ENCODE measurements at regions not wholly inside any gene's neighbourhood (a gene's known extent, or its start where the extent isn't known, plus 50 kb on each side); places are given as distances from the start of the nearest gene placed in this dataset.

DNA sequence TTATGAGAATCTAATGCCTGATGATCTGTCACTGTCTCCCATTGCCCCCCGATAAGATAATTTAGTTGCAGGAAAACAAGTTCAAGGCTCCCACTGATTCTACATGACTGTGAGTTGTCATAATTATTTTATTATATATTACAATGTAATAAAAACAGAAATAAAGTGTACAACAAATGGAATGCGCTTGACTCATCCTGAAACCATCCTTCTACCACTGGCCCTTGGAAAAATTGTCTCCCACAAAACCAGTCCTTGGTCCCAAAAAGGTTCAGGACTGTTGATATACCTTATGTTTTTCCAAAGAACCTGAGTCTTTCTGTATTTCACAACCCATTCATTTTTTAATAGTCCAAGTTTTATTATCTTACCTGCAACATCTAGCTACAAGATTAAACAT lies 403.5 kb downstream of the TAF11L14 start:
- H3K36me3 ChIP-seq (ENCODE audit: low read depth, missing control alignments) = no peaks in the 10 kb centered on the region
- no peak overlapping the region for H3K27ac ChIP-seq
- H3K4me1 ChIP-seq = no peaks in the 10 kb centered on the region
- intact Hi-C loops (cut with DNase I; ENCODE audit: low total_unique reads) = no loop called here
- H3K4me3 ChIP-seq = no peak overlapping the region
- DNase-seq = no peak
- no peaks in the 10 kb centered on the region for H3K27me3 ChIP-seq
- WGBS, 2 donors = 95 to 100% methylated on average over 2 of the region's 2 CpGs
- TF ChIP-seq CTCF (IDR thresholded peaks at IDR 0.05) = no peak
- TF ChIP-seq POLR2A (IDR thresholded peaks at IDR 0.05) = no peak
- H3K9me3 ChIP-seq = no peaks in the 10 kb centered on the region

DNA sequence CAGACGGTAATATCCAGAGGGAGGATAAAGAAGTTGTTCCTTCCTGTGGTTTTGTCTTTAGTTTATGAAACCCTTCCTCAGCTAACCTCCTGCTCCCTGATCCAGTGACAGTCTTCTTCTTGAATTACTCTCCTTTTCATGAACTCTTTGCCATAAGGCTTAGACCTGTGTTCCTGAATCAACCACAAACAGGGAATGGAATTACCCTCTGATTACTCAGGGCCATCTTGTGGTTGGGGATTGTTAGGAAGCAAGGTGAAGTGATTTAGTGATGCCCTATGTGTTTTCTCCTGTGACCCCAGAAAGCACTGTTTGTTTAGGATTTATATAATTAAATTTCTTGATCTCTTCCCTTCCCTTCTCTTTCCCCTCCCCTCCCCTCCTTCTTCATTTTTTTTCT lies 409.1 kb downstream of the TAF11L14 start:
- TF ChIP-seq POLR2A (IDR thresholded peaks at IDR 0.05) = no peak
- no peak for TF ChIP-seq CTCF (IDR thresholded peaks at IDR 0.05)
- DNase-seq = no peak
- no peaks in the 10 kb centered on the region for H3K27me3 ChIP-seq
- WGBS, 2 donors = 67 to 73% methylated on average over 1 of the region's 1 CpG
- intact Hi-C loops (cut with DNase I; ENCODE audit: low total_unique reads) = no loop called here
- no peak overlapping the region for H3K27ac ChIP-seq
- no peaks in the 10 kb centered on the region for H3K36me3 ChIP-seq (ENCODE audit: low read depth, missing control alignments)
- H3K9me3 ChIP-seq = no peaks in the 10 kb centered on the region
- no peak overlapping the region for H3K4me3 ChIP-seq
- no peaks in the 10 kb centered on the region for H3K4me1 ChIP-seq

DNA sequence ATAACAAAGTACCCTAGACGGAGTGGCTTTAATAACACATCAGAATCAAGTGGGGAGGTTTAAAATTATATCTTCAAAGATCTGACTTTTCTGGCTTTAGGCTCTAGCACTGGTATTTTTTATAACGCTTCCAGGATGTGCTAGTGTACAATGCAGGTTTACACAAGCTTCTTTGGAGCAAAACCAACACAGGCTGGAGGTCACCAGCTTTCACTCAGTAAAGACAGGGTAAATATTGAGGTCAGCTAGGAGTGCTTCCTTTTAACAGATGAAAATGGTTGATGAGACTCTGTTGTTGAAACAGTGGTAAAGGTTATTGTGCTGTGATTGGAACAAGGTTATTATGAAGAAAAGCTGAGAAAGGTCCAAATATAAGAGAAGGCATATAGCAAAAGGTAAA lies 414.2 kb downstream of the TAF11L14 start:
- intact Hi-C loops (cut with DNase I; ENCODE audit: low total_unique reads) = no loop called here
- no peak for TF ChIP-seq POLR2A (IDR thresholded peaks at IDR 0.05)
- TF ChIP-seq CTCF (IDR thresholded peaks at IDR 0.05) = no peak
- no peaks in the 10 kb centered on the region for H3K4me1 ChIP-seq
- H3K27me3 ChIP-seq = no peaks in the 10 kb centered on the region
- DNase-seq = no peak
- WGBS, 2 donors = 32 to 37% methylated on average over 2 of the region's 2 CpGs
- no peaks in the 10 kb centered on the region for H3K36me3 ChIP-seq (ENCODE audit: low read depth, missing control alignments)
- H3K9me3 ChIP-seq = no peaks in the 10 kb centered on the region
- H3K4me3 ChIP-seq = no peak overlapping the region
- no peak overlapping the region for H3K27ac ChIP-seq

DNA sequence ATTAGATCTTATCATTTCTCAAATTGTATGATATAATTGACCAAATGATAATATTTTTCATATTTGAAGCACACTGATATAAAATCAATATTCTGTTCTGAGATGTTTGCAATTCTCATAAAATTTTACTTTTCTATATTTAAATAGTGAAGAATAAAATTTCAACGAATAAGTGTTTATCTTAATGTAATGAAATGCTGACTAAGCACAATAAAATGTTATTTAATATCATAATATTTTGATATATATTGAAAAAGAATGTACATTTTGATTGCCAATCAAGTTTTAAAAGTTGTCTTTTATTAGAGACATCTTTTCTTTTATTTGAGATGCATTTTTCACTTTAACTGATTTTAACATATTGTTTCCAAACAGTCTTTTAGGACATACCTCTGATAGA lies 416.1 kb downstream of the TAF11L14 start:
- no peak overlapping the region for H3K4me3 ChIP-seq
- no peak for DNase-seq
- no peaks in the 10 kb centered on the region for H3K27me3 ChIP-seq
- no peaks in the 10 kb centered on the region for H3K4me1 ChIP-seq
- H3K9me3 ChIP-seq = no peaks in the 10 kb centered on the region
- H3K36me3 ChIP-seq (ENCODE audit: low read depth, missing control alignments) = no peaks in the 10 kb centered on the region
- TF ChIP-seq POLR2A (IDR thresholded peaks at IDR 0.05) = no peak
- no peak for TF ChIP-seq CTCF (IDR thresholded peaks at IDR 0.05)
- intact Hi-C loops (cut with DNase I; ENCODE audit: low total_unique reads) = no loop called here
- 88 to 93% methylated on average over 1 of the region's 1 CpG for WGBS, 2 donors
- H3K27ac ChIP-seq = no peak overlapping the region

DNA sequence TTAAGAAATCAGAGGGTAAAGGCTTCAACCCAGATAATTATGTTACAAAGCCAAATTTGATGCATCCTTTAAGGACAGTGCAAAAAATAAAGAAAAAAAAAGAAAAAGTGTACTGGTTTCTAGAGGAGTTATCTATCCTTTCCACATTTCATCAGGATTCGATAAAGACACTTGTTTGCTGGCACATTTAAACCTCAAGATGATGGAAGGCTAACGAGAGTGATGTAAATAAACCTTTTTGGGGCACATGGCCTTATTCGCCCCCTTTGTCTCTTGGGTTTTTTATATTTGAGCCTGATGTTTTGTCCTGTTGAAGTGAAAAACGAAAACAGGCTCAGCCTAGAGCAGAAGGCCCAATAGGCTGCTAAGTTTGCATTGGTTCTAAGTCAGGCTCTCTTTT lies 416.5 kb downstream of the TAF11L14 start:
- intact Hi-C loops (cut with DNase I; ENCODE audit: low total_unique reads) = no loop called here

More for the DNA sequence above, 416.5 kb downstream of the TAF11L14 start:
- no peak for DNase-seq
- Histone ChIP-seq H3K4me1 (no peaks in the 10 kb centered on the region), H3K9me3 (no peaks in the 10 kb centered on the region), H3K27me3 (no peaks in the 10 kb centered on the region), H3K27ac (no peak overlapping the region), H3K4me3 (no peak overlapping the region), H3K36me3 (ENCODE audit: low read depth, missing control alignments) (no peaks in the 10 kb centered on the region)
- TF ChIP-seq CTCF (IDR thresholded peaks at IDR 0.05) (no peak), POLR2A (IDR thresholded peaks at IDR 0.05) (no peak)
- WGBS, 2 donors = 65 to 80% methylated on average over 4 of the region's 4 CpGs
